GM18520 (cell line): ENCODE measurements at regions not wholly inside any gene's neighbourhood (a gene's known extent, or its start where the extent isn't known, plus 50 kb on each side); places are given as distances from the start of the nearest gene placed in this dataset.
"Not testable (repeated sequence)": the region's sequence is repeated elsewhere in the genome, so short reads cannot be mapped to it uniquely, and the experiment has no call there.

Experiments used
- ATAC-seq: cut with Tn5 transposase; IDR thresholded peaks from one replicate; pipeline ENCODE4 v1.9.1; 2021; ENCODE audit not compliant: unreplicated experiment

GRCh38 chr16:72464052-72464451 lies 292.1 kb upstream of the PMFBP1 start:
- ATAC-seq, result no peak

- no peak for ATAC-seq
These were observed 286.1 kb upstream of the PMFBP1 start for GRCh38 chr16:72458035-72458434.

- ATAC-seq, result no peak
These were observed 285.4 kb upstream of the PMFBP1 start for GRCh38 chr16:72457243-72457940.

GRCh38 chr16:72455743-72456659 lies 284.0 kb upstream of the PMFBP1 start:
- ATAC-seq, result no peak

GRCh38 chr16:72453856-72454255 lies 281.9 kb upstream of the PMFBP1 start:
- ATAC-seq, result not testable (repeated sequence)

- ATAC-seq, result no peak
These were observed 272.7 kb upstream of the PMFBP1 start for GRCh38 chr16:72444696-72445095.

- no peak for ATAC-seq
These were observed 271.9 kb upstream of the PMFBP1 start for GRCh38 chr16:72443809-72444208.

- no peak for ATAC-seq
These were observed 270.6 kb upstream of the PMFBP1 start for GRCh38 chr16:72442385-72443158.

GRCh38 chr16:72437891-72438290 lies 265.9 kb upstream of the PMFBP1 start:
- no peak for ATAC-seq

GRCh38 chr16:72434159-72434558 lies 262.2 kb upstream of the PMFBP1 start:
- ATAC-seq, result no peak

- no peak for ATAC-seq
These were observed 258.2 kb upstream of the PMFBP1 start for GRCh38 chr16:72430121-72430520.

- ATAC-seq, result no peak
These were observed 257.7 kb upstream of the PMFBP1 start for GRCh38 chr16:72429671-72430081.

GRCh38 chr16:72428681-72429376 lies 256.9 kb upstream of the PMFBP1 start:
- ATAC-seq, result no peak

GRCh38 chr16:72427783-72428331 lies 255.9 kb upstream of the PMFBP1 start:
- ATAC-seq, result no peak

GRCh38 chr16:72427051-72427782 lies 255.3 kb upstream of the PMFBP1 start:
- ATAC-seq, result no peak

GRCh38 chr16:72426386-72426785 lies 254.4 kb upstream of the PMFBP1 start:
- ATAC-seq, result no peak

- no peak for ATAC-seq
These were observed 253.8 kb upstream of the PMFBP1 start for GRCh38 chr16:72425571-72426341.

GRCh38 chr16:72424757-72425156 lies 252.8 kb upstream of the PMFBP1 start:
- no peak for ATAC-seq

- no peak for ATAC-seq
These were observed 250.4 kb upstream of the PMFBP1 start for GRCh38 chr16:72422308-72422897.
